AG09319 (cell line): ENCODE measurements at regions not wholly inside any gene's neighbourhood (a gene's known extent, or its start where the extent isn't known, plus 50 kb on each side); places are given as distances from the start of the nearest gene placed in this dataset.

Experiments
- DNase-seq: peaks from one replicate; pipeline ENCODE4 v3.0.0-alpha.2; 2010; ENCODE audit warnings: low read depth; ENCODE audit errors: extremely low read depth
- CTCF ChIP-seq: IDR thresholded peaks from 2 replicates; pipeline ENCODE4 v1.5.1; 2011; ENCODE audit warnings: low read depth, mild to moderate bottlenecking, inconsistent platforms, low read length, moderate library complexity

GRCh38 chrX:54659547-54659946, 129.5 kb downstream of the GNL3L start:
- TF ChIP-seq CTCF: no peak

GRCh38 chrX:54675762-54676161, 122.3 kb downstream of the ITIH6 start:
- DNase-seq: no peak
- TF ChIP-seq CTCF: no peak

More at GRCh38 chrX:54659547-54659946, 129.5 kb downstream of the GNL3L start:
- DNase-seq: no peak

GRCh38 chrX:54695231-54695630, 102.8 kb downstream of the ITIH6 start:
- no peak; the same call in 1 of the 2 replicates for TF ChIP-seq CTCF
- DNase-seq: no peak

- DNase-seq: no peak
- TF ChIP-seq CTCF: no peak
Observed at GRCh38 chrX:54695816-54696487, 102.1 kb downstream of the ITIH6 start.
